Inflammatory macrophage treated with lipopolysaccharide for 1 hour (primary cell): ENCODE measurements at regions not wholly inside any gene's neighbourhood (a gene's known extent, or its start where the extent isn't known, plus 50 kb on each side); places are given as distances from the start of the nearest gene placed in this dataset.
"Not testable (repeated sequence)": the region's sequence is repeated elsewhere in the genome, so short reads cannot be mapped to it uniquely, and the experiment has no call there.

ENCODE experiments used
- DNase-seq, 2 donors: peaks; one replicate each; pipeline ENCODE4 v3.0.0-alpha.2; 2020 to 2022

GRCh38 chr6:16947375-16948015, 154.4 kb upstream of the STMND1 start:
- no peak for DNase-seq

GRCh38 chr6:16944596-16944995, 157.3 kb upstream of the STMND1 start:
- no peak for DNase-seq

- DNase-seq = no peak
Observed at GRCh38 chr6:16939839-16940238, 162.0 kb upstream of the STMND1 start.

GRCh38 chr6:16939351-16939750, 162.5 kb upstream of the STMND1 start:
- DNase-seq = no peak

GRCh38 chr6:16936893-16937292, 165.0 kb upstream of the STMND1 start:
- DNase-seq = no peak

GRCh38 chr6:16933961-16934360, 167.9 kb upstream of the STMND1 start:
- no peak for DNase-seq

- DNase-seq = no peak
Observed at GRCh38 chr6:16933532-16933931, 168.3 kb upstream of the STMND1 start.

- no peak for DNase-seq
Observed at GRCh38 chr6:16932920-16933319, 168.9 kb upstream of the STMND1 start.

- DNase-seq = not testable (repeated sequence)
Observed at GRCh38 chr6:16931079-16931478, 169.8 kb upstream of the ATXN1 start.

GRCh38 chr6:16930432-16930831, 169.2 kb upstream of the ATXN1 start:
- DNase-seq = no peak

GRCh38 chr6:16929809-16930208, 168.5 kb upstream of the ATXN1 start:
- DNase-seq = peak; percentile 16 to 43

- DNase-seq = no peak
Observed at GRCh38 chr6:16928387-16928786, 167.1 kb upstream of the ATXN1 start.

- DNase-seq = no peak
Observed at GRCh38 chr6:16927205-16927604, 165.9 kb upstream of the ATXN1 start.

GRCh38 chr6:16925461-16925860, 164.2 kb upstream of the ATXN1 start:
- DNase-seq = no peak

- no peak for DNase-seq
Observed at GRCh38 chr6:16922282-16922681, 161.0 kb upstream of the ATXN1 start.

- no peak for DNase-seq
Observed at GRCh38 chr6:16921399-16922110, 160.3 kb upstream of the ATXN1 start.

- no peak for DNase-seq
Observed at GRCh38 chr6:16918586-16918985, 157.3 kb upstream of the ATXN1 start.

GRCh38 chr6:16914184-16914583, 152.9 kb upstream of the ATXN1 start:
- no peak for DNase-seq

- DNase-seq = no peak
Observed at GRCh38 chr6:16912756-16913155, 151.5 kb upstream of the ATXN1 start.

- DNase-seq = no peak
Observed at GRCh38 chr6:16911088-16911487, 149.8 kb upstream of the ATXN1 start.

GRCh38 chr6:16909658-16910360, 148.5 kb upstream of the ATXN1 start:
- no peak for DNase-seq

- peak; percentile 23 to 31 for DNase-seq
Observed at GRCh38 chr6:16907991-16908390, 146.7 kb upstream of the ATXN1 start.

GRCh38 chr6:16904957-16905356, 143.7 kb upstream of the ATXN1 start:
- DNase-seq = no peak

GRCh38 chr6:16903470-16903869, 142.2 kb upstream of the ATXN1 start:
- peak; percentile 84 to 94 for DNase-seq
